IPS-18c (cell line): ENCODE measurements at regions not wholly inside any gene's neighbourhood (a gene's known extent, or its start where the extent isn't known, plus 50 kb on each side); places are given as distances from the start of the nearest gene placed in this dataset.

ENCODE experiments used
- H3K4me3 ChIP-seq: 2 replicates; pipeline ENCODE4 v1.7.0; 2013; ENCODE audit warnings: low read depth, mild to moderate bottlenecking, low read length, moderate library complexity; ENCODE audit not compliant: insufficient read depth
- H3K9me3 ChIP-seq: one replicate; pipeline ENCODE4 v1.6.1; 2013; ENCODE audit warnings: mild to moderate bottlenecking, low read length, moderate library complexity; ENCODE audit not compliant: control insufficient read depth, insufficient read depth

- Histone ChIP-seq H3K4me3 (no peak overlapping the region), H3K9me3 (no peaks in the 10 kb centered on the region)
Measured at GRCh38 chr12:103250487-103250886, 245.3 kb downstream of the C12orf42 start.
